ACC112 (cell line): ENCODE measurements at regions not wholly inside any gene's neighbourhood (a gene's known extent, or its start where the extent isn't known, plus 50 kb on each side); places are given as distances from the start of the nearest gene placed in this dataset.
"Not testable (repeated sequence)": the region's sequence is repeated elsewhere in the genome, so short reads cannot be mapped to it uniquely, and the experiment has no call there.

ENCODE experiments used
- H2AFZ ChIP-seq: fragments of 200-600 bp; sonication (generic); one replicate; pipeline ENCODE4 v1.6.0; 2017; ENCODE audit warnings: antibody characterized with exemption, low read length; ENCODE audit not compliant: unreplicated experiment
- H3K27ac ChIP-seq: fragments of 200-600 bp; sonication (generic); 2 replicates; pipeline ENCODE4 v1.5.1; 2014; ENCODE audit warnings: low read depth, mild to moderate bottlenecking, antibody characterized with exemption, low read length, moderate library complexity
- H3K27me3 ChIP-seq: fragments of 200-600 bp; sonication (generic); 2 replicates; pipeline ENCODE4 v1.6.1; 2014; ENCODE audit warnings: mild to moderate bottlenecking, antibody characterized with exemption, low read length, moderate library complexity, mixed read lengths; ENCODE audit not compliant: insufficient read depth
- H3K36me3 ChIP-seq: fragments of 200-600 bp; sonication (generic); 2 replicates; pipeline ENCODE4 v1.6.1; 2016; ENCODE audit warnings: mild to moderate bottlenecking, antibody characterized with exemption, low read length, moderate library complexity, mixed read lengths; ENCODE audit not compliant: insufficient read depth
- H3K4me1 ChIP-seq: fragments of 200-600 bp; sonication (generic); one replicate; pipeline ENCODE4 v1.6.1; 2016; ENCODE audit warnings: low read length, mixed read lengths; ENCODE audit not compliant: insufficient read depth, unreplicated experiment, control insufficient read depth
- H3K4me3 ChIP-seq: fragments of 200-600 bp; sonication (generic); 2 replicates; pipeline ENCODE4 v1.5.1; 2014; ENCODE audit warnings: mild to moderate bottlenecking, low read depth, low read length
- H3K79me2 ChIP-seq: fragments of 200-600 bp; sonication (generic); one replicate; pipeline ENCODE4 v1.6.0; 2016; ENCODE audit warnings: low read length; ENCODE audit not compliant: control insufficient read depth, unreplicated experiment, insufficient read depth

- no peaks in the 10 kb centered on the region for H3K4me1 ChIP-seq
- H2AFZ ChIP-seq, result no peak overlapping the region
- no peak overlapping the region for H3K27ac ChIP-seq
- H3K4me3 ChIP-seq, result no peak overlapping the region
- H3K36me3 ChIP-seq, result no peaks in the 10 kb centered on the region
- H3K79me2 ChIP-seq, result no peaks in the 10 kb centered on the region
- no peaks in the 10 kb centered on the region for H3K27me3 ChIP-seq
Observed at GRCh38 chr4:45518832-45519231, 605.0 kb downstream of the GABRG1 start.

DNA sequence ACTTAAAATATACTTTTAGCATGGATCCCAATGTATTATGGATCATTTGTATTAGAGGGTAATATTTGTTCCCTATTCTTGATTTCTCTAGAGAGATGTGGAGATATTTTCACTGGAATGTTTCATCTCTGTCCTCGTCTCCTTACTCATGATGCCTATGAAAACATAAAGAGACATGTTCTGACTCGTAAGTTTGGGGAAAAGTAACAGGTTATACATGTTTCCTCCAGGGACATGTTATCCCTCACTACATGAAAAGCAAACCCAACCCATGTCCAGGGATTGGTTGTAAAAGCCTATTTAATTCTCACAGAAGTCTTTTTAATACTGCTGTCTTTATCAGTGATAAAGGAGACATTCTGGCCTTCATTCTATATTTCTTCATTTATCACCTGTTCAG lies 621.4 kb downstream of the GABRG1 start:
- H3K27ac ChIP-seq, result no peak overlapping the region
- no peak overlapping the region for H3K4me3 ChIP-seq
- H3K36me3 ChIP-seq, result no peaks in the 10 kb centered on the region
- no peaks in the 10 kb centered on the region for H3K4me1 ChIP-seq
- H3K27me3 ChIP-seq, result no peaks in the 10 kb centered on the region
- no peak overlapping the region for H2AFZ ChIP-seq
- no peaks in the 10 kb centered on the region for H3K79me2 ChIP-seq

- Histone ChIP-seq H3K79me2 (no peaks in the 10 kb centered on the region), H3K27ac (no peak overlapping the region), H3K4me3 (no peak overlapping the region), H3K27me3 (no peaks in the 10 kb centered on the region), H3K4me1 (no peaks in the 10 kb centered on the region), H2AFZ (no peak overlapping the region), H3K36me3 (no peaks in the 10 kb centered on the region)
Observed at GRCh38 chr4:45484740-45485139, 639.1 kb downstream of the GABRG1 start.

DNA sequence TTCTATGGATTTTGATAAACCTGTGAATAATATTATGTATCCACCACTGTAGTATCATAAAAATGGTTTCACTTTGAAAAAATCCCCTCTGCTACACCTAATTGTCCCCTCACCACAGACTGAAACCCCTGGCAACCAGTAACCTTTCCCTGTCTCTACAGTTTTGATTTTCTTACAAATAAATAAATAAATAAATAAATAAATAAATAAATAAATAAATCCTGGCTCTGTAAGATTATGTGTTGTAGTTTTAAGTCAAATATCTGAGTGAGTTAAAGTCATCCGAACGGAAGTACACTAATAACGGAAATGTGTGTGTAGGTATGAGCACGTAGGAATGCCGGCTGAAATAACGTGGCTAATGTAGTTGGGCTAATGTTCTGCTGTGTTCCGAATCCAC lies 641.5 kb downstream of the GABRG1 start:
- Histone ChIP-seq H3K79me2 (no peaks in the 10 kb centered on the region), H2AFZ (no peak overlapping the region), H3K36me3 (no peaks in the 10 kb centered on the region), H3K27ac (no peak overlapping the region), H3K27me3 (no peaks in the 10 kb centered on the region), H3K4me3 (no peak overlapping the region), H3K4me1 (no peaks in the 10 kb centered on the region)

DNA sequence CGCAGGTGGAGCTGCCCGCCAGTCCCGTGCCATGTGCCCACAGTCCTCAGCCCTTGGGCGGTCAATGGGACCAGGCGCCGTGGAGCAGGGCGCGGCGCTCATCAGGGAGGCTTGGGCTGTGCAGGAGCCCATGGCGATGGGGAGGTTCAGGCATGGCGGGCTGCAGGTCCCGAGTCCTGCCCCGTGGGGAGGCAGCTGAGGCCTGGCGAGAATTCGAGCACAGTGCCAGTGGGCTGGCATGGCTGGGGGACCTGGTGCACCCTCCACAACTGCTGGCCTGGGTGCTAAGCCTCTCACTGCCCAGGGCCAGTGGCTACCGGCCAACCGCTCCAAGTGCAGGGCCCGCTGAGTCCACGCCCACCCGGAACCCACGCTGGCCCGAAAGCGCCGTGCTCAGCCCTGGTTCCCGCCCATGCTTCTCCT lies 646.5 kb downstream of the GABRG1 start:
- Histone ChIP-seq H3K4me3 (no peak overlapping the region), H3K4me1 (no peaks in the 10 kb centered on the region), H3K27me3 (no peaks in the 10 kb centered on the region), H2AFZ (no peak overlapping the region), H3K79me2 (no peaks in the 10 kb centered on the region), H3K27ac (no peak overlapping the region), H3K36me3 (no peaks in the 10 kb centered on the region)

DNA sequence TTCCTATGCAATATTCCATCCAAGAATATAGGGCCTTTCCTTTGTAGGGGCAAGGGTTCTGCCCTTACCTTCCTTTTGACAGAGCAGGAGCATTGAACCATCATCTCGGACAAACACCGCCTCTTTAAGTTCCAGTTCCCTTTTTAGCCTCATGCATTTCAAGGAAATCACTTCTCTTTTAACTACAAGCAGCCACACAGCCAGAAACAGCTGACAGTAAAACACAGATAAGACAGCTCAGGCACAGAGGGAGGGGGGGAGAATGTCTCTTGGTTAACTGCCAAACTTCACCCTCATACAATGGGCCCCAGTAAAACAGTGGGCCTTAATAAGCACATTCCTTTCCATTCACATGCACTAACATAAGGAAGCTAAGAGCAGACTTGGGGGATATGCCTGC lies 648.3 kb downstream of the GABRG1 start:
- H3K4me1 ChIP-seq, result no peaks in the 10 kb centered on the region

DNA sequence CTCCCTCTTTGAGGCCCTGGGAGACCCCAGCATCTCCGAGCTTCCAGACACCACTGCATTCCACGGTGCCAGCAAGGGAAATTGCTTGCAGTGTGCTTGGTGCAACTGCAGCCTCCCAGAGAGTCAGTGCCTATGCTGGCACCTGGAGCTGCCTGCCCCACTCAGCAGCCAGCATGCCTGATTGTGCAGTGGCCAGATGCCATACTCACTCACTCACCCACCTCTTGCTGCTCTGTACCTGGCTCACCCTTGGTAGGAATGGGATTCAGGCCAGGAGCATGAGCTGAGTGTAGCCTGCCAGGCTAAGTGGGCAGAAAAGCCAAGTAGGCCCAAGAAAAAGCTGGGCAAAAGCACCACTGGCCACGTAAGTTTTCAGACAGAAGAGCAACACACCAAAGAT lies 651.4 kb downstream of the GABRG1 start:
- Histone ChIP-seq H3K27ac (no peak overlapping the region), H3K79me2 (no peaks in the 10 kb centered on the region), H3K27me3 (no peaks in the 10 kb centered on the region), H2AFZ (no peak overlapping the region), H3K4me3 (no peak overlapping the region), H3K36me3 (no peaks in the 10 kb centered on the region), H3K4me1 (no peaks in the 10 kb centered on the region)

More for the DNA sequence above, 648.3 kb downstream of the GABRG1 start:
- Histone ChIP-seq H3K79me2 (no peaks in the 10 kb centered on the region), H2AFZ (no peak overlapping the region), H3K4me3 (no peak overlapping the region), H3K27ac (no peak overlapping the region), H3K36me3 (no peaks in the 10 kb centered on the region), H3K27me3 (no peaks in the 10 kb centered on the region)

DNA sequence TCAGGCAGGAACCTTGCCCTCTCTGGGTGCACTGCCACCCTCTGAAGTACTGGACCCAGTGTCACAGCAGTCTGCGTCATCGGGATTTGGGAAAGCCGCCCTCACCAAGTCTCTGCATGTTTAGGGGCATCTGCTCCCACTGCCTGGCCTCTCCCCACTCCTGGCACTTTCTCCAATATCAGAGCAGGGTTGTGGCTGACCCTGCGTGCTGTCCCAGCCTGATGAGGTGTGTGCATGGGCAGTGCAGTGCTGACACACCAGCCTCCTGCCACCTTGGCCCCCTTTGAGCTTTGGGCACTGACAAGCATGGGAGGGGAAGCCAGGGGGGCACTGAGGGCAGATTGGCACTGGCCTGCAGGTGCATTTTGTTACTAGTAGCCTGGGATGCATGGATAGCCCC lies 652.5 kb downstream of the GABRG1 start:
- Histone ChIP-seq H3K79me2 (no peaks in the 10 kb centered on the region), H3K27me3 (no peaks in the 10 kb centered on the region), H3K4me1 (no peaks in the 10 kb centered on the region), H2AFZ (no peak overlapping the region), H3K4me3 (no peak overlapping the region), H3K27ac (no peak overlapping the region), H3K36me3 (no peaks in the 10 kb centered on the region)

GRCh38 chr4:45467157-45467556 lies 656.7 kb downstream of the GABRG1 start:
- no peaks in the 10 kb centered on the region for H3K79me2 ChIP-seq
- H3K4me3 ChIP-seq, result no peak overlapping the region
- no peaks in the 10 kb centered on the region for H3K4me1 ChIP-seq
- H2AFZ ChIP-seq, result no peak overlapping the region
- no peak overlapping the region for H3K27ac ChIP-seq
- H3K27me3 ChIP-seq, result no peaks in the 10 kb centered on the region
- no peaks in the 10 kb centered on the region for H3K36me3 ChIP-seq

DNA sequence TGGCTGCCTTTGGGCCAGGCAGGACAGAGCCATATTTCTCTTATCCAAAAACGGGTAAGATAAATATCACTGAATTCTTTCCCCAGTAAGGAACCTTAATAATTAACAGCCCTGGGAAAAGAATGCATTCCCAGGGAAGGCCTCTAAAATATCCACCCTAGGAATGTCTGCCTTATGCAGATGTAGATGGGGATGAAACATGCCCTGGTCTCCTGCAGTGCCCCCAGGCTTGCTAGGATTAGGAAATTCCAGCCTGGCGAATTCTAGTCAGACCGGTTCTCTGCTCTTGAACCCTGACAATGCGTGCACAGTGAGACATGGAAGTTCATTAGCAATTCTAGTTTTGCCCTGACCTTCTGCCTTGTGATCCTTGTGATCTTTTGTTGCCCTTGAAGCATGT lies 663.7 kb downstream of the GABRG1 start:
- not testable (repeated sequence) for H3K4me3 ChIP-seq, H3K36me3 ChIP-seq, H3K79me2 ChIP-seq, H3K4me1 ChIP-seq, H2AFZ ChIP-seq, H3K27ac ChIP-seq, H3K27me3 ChIP-seq

DNA sequence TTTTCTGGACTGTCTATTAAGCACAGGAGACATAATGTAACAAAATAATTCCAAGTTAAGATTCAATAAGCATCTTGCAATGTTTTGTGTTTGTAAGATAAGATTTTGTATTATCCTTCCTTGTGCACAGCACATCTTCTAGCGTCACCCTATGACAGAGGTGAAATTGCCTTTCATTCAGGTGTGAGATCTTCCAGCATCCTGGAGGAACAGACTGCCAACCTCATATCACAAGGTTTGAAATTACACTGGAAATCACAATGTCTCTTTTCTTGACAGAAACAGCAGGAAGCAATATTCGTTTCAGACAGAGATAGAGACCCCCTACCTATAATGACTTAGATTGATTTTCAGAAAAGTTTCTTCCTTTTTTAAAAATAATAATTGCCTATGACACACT lies 668.6 kb downstream of the GABRG1 start:
- no peaks in the 10 kb centered on the region for H3K36me3 ChIP-seq
- no peaks in the 10 kb centered on the region for H3K79me2 ChIP-seq
- no peak overlapping the region for H3K27ac ChIP-seq
- H3K27me3 ChIP-seq, result no peaks in the 10 kb centered on the region
- no peak overlapping the region for H2AFZ ChIP-seq
- no peaks in the 10 kb centered on the region for H3K4me1 ChIP-seq
- no peak overlapping the region for H3K4me3 ChIP-seq
